Fibroblast of lung (primary cell): ENCODE measurements at regions not wholly inside any gene's neighbourhood (a gene's known extent, or its start where the extent isn't known, plus 50 kb on each side); places are given as distances from the start of the nearest gene placed in this dataset.

ENCODE experiments used
- DNase-seq, 2 donors: peaks; one replicate each; pipeline versions ENCODE4 v3.0.0 to v3.0.0-alpha.2; 2010; ENCODE audit warnings: low read depth in 2 of 2
- H2AFZ ChIP-seq: 2 replicates; pipeline ENCODE4 v1.5.1; 2012; ENCODE audit warnings: low read length, control low read depth, inconsistent platforms
- H3K27ac ChIP-seq: 2 replicates; pipeline ENCODE4 v1.5.1; 2011; ENCODE audit warnings: low read length, control low read depth; ENCODE audit not compliant: insufficient read depth
- H3K27me3 ChIP-seq: 2 replicates; pipeline ENCODE4 v1.5.1; 2011; ENCODE audit warnings: mild to moderate bottlenecking, low read length; ENCODE audit not compliant: control insufficient read depth, insufficient read depth
- H3K36me3 ChIP-seq: 2 replicates; pipeline ENCODE4 v1.5.1; 2011; ENCODE audit warnings: low read length; ENCODE audit not compliant: control insufficient read depth, insufficient read depth
- H3K4me1 ChIP-seq: 2 replicates; pipeline ENCODE4 v1.5.1; 2011; ENCODE audit warnings: low read length; ENCODE audit not compliant: control insufficient read depth, insufficient read depth; ENCODE audit errors: extremely low read depth
- H3K4me2 ChIP-seq: 2 replicates; pipeline ENCODE4 v1.5.1; 2011; ENCODE audit warnings: low read length, control low read depth; ENCODE audit not compliant: insufficient read depth; ENCODE audit errors: extremely low read depth
- H3K4me3 ChIP-seq, 4 experiments: fragments of 200-600 bp in 1 of 4; sonication (generic) in 1 of 4; replicated peaks in 1 of 4; 2 replicates each; pipeline ENCODE4 v1.5.1; 2011 to 2016; ENCODE audit warnings: low read length in 4 of 4, low read depth in 3 of 4, mild to moderate bottlenecking in 3 of 4, control low read depth in 2 of 4, inconsistent platforms in 1 of 4, mixed read lengths in 1 of 4; ENCODE audit not compliant: insufficient read depth in 1 of 4; ENCODE audit errors: control extremely low read depth in 1 of 4
- H3K79me2 ChIP-seq: 2 replicates; pipeline ENCODE4 v1.5.1; 2012; ENCODE audit warnings: mild to moderate bottlenecking, low read length, inconsistent platforms; ENCODE audit not compliant: control insufficient read depth, insufficient read depth
- H3K9ac ChIP-seq: 2 replicates; pipeline ENCODE4 v1.5.1; 2011; ENCODE audit warnings: mild to moderate bottlenecking, low read length, control low read depth; ENCODE audit not compliant: insufficient read depth
- H3K9me3 ChIP-seq: 2 replicates; pipeline ENCODE4 v1.5.1; 2012; ENCODE audit warnings: low read depth, low read length; ENCODE audit not compliant: control insufficient read depth, insufficient read depth
- H4K20me1 ChIP-seq: 2 replicates; pipeline ENCODE4 v1.5.1; 2011; ENCODE audit warnings: low read length; ENCODE audit not compliant: control insufficient read depth, insufficient read depth; ENCODE audit errors: extremely low read depth
- CTCF ChIP-seq, 2 donors: IDR thresholded peaks in 1 of 2; conservative IDR thresholded peaks in 1 of 2; 1 replicate in 1 of 2; 2 replicates in 1 of 2; pipeline ENCODE4 v1.5.1; 2011 to 2012; ENCODE audit warnings: low read length in 2 of 2, control low read depth in 1 of 2, inconsistent platforms in 1 of 2, low read depth in 1 of 2, mild to moderate bottlenecking in 1 of 2
- EZH2 ChIP-seq: IDR thresholded peaks from 2 replicates; pipeline ENCODE4 v1.5.1; 2012; ENCODE audit warnings: low read length, control low read depth, mild to moderate bottlenecking; ENCODE audit errors: missing control alignments

- no peaks in the 10 kb centered on the region for H3K27me3 ChIP-seq
These were observed 343.7 kb upstream of the SOX14 start for GRCh38 chr3:137420198-137420995.

GRCh38 chr3:137438561-137438960 lies 325.6 kb upstream of the SOX14 start:
- TF ChIP-seq EZH2 (no peak), CTCF (conservative IDR thresholded peaks at IDR 0.05 in 1 of 2, IDR thresholded peaks at IDR 0.05 in 1 of 2; ENCODE audit: low read depth in 1 of 2, low read length in 2 of 2) (no peak)
- H3K79me2 ChIP-seq, result no peaks in the 10 kb centered on the region
- no peaks in the 10 kb centered on the region for H3K9me3 ChIP-seq
- no peak overlapping the region for H3K9ac ChIP-seq
- no peaks in the 10 kb centered on the region for H3K4me1 ChIP-seq
- no peaks in the 10 kb centered on the region for H3K36me3 ChIP-seq
- DNase-seq, result no peak
- no peak overlapping the region for H3K4me3 ChIP-seq
- H3K27ac ChIP-seq, result no peak overlapping the region
- no peak overlapping the region for H2AFZ ChIP-seq
- H3K4me2 ChIP-seq, result no peak overlapping the region
- H3K27me3 ChIP-seq, result no peaks in the 10 kb centered on the region
- no peaks in the 10 kb centered on the region for H4K20me1 ChIP-seq

More at GRCh38 chr3:137420198-137420995, 343.7 kb upstream of the SOX14 start:
- no peaks in the 10 kb centered on the region for H3K4me1 ChIP-seq
- H3K79me2 ChIP-seq, result no peaks in the 10 kb centered on the region
- no peak for TF ChIP-seq CTCF (conservative IDR thresholded peaks at IDR 0.05 in 1 of 2, IDR thresholded peaks at IDR 0.05 in 1 of 2; ENCODE audit: low read depth in 1 of 2, low read length in 2 of 2)
- TF ChIP-seq EZH2, result no peak
- no peak overlapping the region for H3K9ac ChIP-seq
- H3K4me3 ChIP-seq, result no peak overlapping the region
- H3K4me2 ChIP-seq, result no peak overlapping the region
- H3K27ac ChIP-seq, result no peak overlapping the region
- no peak for DNase-seq
- H3K36me3 ChIP-seq, result no peaks in the 10 kb centered on the region
- no peaks in the 10 kb centered on the region for H3K9me3 ChIP-seq
- no peaks in the 10 kb centered on the region for H4K20me1 ChIP-seq
- H2AFZ ChIP-seq, result no peak overlapping the region

- no peak overlapping the region for H3K9ac ChIP-seq
- no peaks in the 10 kb centered on the region for H3K36me3 ChIP-seq
- no peak for DNase-seq
- no peaks in the 10 kb centered on the region for H3K27me3 ChIP-seq
- no peaks in the 10 kb centered on the region for H3K4me1 ChIP-seq
- H3K4me3 ChIP-seq, result no peak overlapping the region
- no peak overlapping the region for H3K27ac ChIP-seq
- no peak overlapping the region for H3K4me2 ChIP-seq
- H4K20me1 ChIP-seq, result no peaks in the 10 kb centered on the region
- no peak for TF ChIP-seq CTCF (conservative IDR thresholded peaks at IDR 0.05 in 1 of 2, IDR thresholded peaks at IDR 0.05 in 1 of 2; ENCODE audit: low read depth in 1 of 2, low read length in 2 of 2)
- no peak for TF ChIP-seq EZH2
- H3K9me3 ChIP-seq, result no peaks in the 10 kb centered on the region
- H3K79me2 ChIP-seq, result no peaks in the 10 kb centered on the region
- H2AFZ ChIP-seq, result no peak overlapping the region
These were observed 303.2 kb upstream of the SOX14 start for GRCh38 chr3:137460944-137461343.
